Anterior cingulate cortex (tissue), 58 donors: ENCODE measurements at regions not wholly inside any gene's neighbourhood (a gene's known extent, or its start where the extent isn't known, plus 50 kb on each side); places are given as distances from the start of the nearest gene placed in this dataset.
A peak's percentile ranks its signal among the peaks of the same experiment; 100 is the strongest.
"Not testable (repeated sequence)": the region's sequence is repeated elsewhere in the genome, so short reads cannot be mapped to it uniquely, and the experiment has no call there.

Source experiments
- DNase-seq, 58 donors: peaks; one replicate each; lab custom pipeline; 2025; lab: John Stamatoyannopoulos, UW

GRCh38 chr10:90224791-90225566 lies 523.6 kb downstream of the KIF20B start:
- no peak for DNase-seq

- no peak for DNase-seq
Measured at GRCh38 chr10:90226517-90226916, 525.1 kb downstream of the KIF20B start.

DNA sequence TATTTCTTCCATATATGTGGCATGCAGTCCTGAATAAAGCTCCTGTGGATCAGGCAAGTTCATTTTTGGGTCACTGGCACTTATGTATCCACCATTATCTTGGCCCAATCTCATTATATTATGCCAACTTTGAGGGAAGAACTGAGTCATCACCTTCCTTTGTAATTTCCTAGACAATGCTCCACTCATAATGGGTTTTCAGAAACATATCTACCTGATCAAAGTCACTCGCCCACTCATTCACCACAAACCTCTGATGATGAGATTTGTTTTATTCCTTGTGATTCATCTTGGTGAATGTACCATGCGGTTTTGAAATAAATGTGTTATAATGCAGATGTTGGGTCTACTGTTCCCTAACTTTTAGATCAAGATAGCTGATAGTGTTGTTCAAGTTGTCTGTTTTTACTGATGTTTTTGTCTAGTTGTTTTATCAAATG lies 525.8 kb downstream of the KIF20B start:
- DNase-seq = no peak

- no peak for DNase-seq
Measured at GRCh38 chr10:90227786-90228185, 526.4 kb downstream of the KIF20B start.

- DNase-seq = no peak
Measured at GRCh38 chr10:90229486-90229885, 528.1 kb downstream of the KIF20B start.

DNA sequence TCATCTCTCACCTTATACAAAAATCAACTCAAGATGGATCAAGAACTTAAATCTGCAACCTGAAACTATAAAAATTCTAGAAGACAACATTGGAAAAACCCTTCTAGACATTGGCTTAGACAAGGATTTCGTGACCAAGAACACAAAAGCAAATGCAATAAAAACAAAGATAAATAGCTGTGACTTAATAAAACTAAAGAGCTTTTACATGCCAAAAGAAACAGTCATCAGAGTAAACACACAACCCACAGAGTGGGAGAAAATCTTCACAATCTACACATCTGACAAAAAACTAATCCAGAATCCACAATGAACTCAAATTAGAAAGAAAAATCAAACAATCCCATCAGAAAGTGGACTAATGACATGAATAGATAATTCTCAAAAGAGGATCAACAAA lies 532.4 kb downstream of the KIF20B start:
- not testable (repeated sequence) for DNase-seq

- no peak for DNase-seq
Measured at GRCh38 chr10:90245623-90246022, 544.2 kb downstream of the KIF20B start.

DNA sequence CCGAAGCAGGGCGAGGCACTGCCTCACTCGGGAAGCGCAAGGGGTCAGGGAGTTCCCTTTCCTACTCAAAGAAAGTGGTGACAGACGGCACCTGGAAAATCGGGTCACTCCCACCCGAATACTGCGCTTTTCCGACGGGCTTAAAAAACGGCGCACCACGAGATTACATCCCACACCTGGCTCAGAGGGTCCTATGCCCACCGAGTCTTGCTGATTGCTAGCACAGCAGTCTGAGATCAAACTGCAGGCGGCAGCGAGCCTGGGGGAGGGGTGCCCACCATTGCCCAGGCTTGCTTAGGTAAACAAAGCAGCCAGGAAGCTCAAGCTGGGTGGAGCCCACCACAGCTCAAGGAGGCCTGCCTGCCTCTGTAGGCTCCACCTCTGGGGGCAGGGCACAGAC lies 549.4 kb downstream of the KIF20B start:
- not testable (repeated sequence) for DNase-seq

- no peak for DNase-seq
Measured at GRCh38 chr10:90269699-90270098, 568.3 kb downstream of the KIF20B start.

- no peak for DNase-seq
Measured at GRCh38 chr10:90274721-90275468, 573.5 kb downstream of the KIF20B start.

- no peak for DNase-seq
Measured at GRCh38 chr10:90276894-90277475, 575.6 kb downstream of the KIF20B start.

DNA sequence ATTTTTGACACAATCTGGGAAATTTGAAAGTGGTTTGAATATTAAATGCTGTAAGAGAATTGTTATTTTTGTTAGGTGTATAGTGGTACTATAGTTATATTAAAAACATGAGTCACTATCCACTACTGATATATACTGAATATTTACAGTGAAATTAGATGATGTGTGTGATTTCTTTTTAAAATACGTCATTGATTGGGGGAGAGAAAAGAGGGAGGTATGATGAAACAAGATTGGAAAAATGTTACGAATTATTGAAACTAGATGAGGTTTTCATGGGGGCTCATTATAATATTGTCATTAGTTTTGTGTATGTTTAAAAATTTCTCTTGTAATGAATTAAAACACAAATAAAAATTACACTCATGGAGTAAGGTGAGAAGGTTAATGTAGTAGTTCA lies 571.4 kb downstream of the HTR7 start:
- DNase-seq = no peak

GRCh38 chr10:90286941-90287340 lies 570.9 kb downstream of the HTR7 start:
- DNase-seq = no peak

GRCh38 chr10:90288391-90288933 lies 569.4 kb downstream of the HTR7 start:
- DNase-seq = peak in 1 of 58 donors; percentile 32

DNA sequence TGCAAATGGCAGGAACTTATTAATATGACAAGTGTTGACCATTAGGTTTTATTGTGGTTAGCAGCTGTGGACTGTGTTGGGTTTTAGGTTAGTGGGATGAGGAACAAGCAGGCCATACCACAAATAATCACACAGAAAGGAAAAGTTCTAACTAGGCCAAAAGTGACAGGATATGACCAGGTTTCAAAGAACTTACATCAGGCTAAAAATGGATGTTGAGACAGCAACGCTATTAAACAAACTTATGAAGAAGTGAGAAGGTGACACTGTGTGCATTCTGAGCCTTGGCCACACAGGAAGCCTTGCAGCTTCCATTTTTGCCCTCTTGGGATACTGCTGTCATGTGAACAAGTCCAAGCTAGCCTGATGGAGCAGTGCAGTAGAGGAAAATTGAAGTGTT lies 568.8 kb downstream of the HTR7 start:
- DNase-seq = no peak

GRCh38 chr10:90293616-90294015 lies 564.2 kb downstream of the HTR7 start:
- DNase-seq = no peak

DNA sequence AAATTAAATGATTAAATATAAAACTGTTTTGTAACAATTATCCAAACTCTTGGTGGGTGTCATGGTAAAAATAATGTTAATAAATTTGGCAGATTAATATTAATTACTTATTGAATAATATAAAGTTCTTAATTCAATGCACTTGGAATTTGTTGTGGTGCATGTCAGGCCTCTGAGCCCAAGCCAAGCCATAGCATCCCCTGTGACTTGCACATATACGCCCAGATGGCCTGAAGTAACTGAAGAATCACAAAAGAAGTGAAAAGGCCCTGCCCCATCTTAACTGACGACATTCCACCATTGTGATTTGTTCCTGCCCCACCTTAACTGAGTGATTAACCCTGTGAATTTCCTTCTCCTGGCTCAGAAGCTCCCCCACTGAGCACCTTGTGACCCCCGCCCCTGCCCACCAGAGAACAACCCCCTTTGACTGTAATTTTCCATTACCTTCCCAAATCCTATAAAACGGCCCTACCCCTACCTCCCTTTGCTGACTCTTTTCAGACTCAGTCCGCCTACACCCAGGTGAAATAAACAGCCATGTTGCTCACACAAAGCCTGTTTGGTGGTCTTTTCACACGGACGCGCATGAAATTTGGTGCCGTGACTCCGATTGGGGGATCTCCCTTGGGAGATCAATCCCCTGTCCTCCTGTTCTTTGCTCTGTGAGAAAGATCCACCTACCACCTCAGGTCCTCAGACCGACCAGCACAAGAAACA lies 562.9 kb downstream of the HTR7 start:
- DNase-seq = not testable (repeated sequence)

GRCh38 chr10:90302031-90302430 lies 555.8 kb downstream of the HTR7 start:
- DNase-seq = not testable (repeated sequence)

DNA sequence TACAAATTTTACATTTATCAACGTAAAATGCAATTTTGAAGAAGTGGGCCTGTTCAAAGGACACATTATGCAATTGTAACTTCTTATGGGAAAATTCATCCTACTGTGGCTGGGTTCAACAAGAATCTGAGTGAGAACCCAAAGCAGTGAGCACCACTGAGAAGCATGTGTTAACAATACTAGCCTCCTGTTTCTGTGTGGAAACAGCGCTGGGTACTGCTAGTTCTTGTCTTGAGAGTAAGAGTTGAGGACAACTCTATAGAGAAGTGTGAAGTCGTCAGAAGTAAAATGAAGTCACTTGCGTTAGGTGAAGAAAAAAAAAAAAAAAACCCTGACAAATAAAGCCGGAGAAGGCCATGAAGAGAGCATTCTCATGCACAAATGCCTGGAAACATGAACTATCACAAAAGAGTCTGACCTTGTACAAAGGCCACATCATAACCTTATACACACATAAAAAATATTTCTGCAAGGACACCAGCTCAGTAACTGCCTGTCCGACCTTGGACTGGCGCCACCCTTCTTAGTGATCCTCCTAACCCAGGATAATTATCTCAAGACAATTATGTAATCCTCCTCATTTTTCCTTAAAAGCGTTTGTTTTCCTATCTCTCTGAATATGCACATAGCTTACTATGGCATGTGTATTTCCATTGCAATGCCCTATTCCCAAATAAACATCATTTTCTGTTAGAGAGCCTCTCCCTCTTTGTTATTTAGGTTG lies 554.9 kb downstream of the HTR7 start:
- DNase-seq = no peak

GRCh38 chr10:90304533-90304932 lies 553.3 kb downstream of the HTR7 start:
- no peak for DNase-seq
